Panc1 (cell line): ENCODE measurements at regions not wholly inside any gene's neighbourhood (a gene's known extent, or its start where the extent isn't known, plus 50 kb on each side); places are given as distances from the start of the nearest gene placed in this dataset.

Experiments
- POLR2AphosphoS5 ChIP-seq: IDR thresholded peaks from 2 replicates; pipeline ENCODE4 v1.6.1; 2012; ENCODE audit warnings: mild to moderate bottlenecking, low read depth, low read length, moderate library complexity
- REST ChIP-seq, 2 experiments: IDR thresholded peaks; 2 replicates each; pipeline ENCODE4 v1.6.1; 2011 to 2012; ENCODE audit warnings: low read depth in 2 of 2, control low read depth in 1 of 2, low read length in 1 of 2, mild to moderate bottlenecking in 1 of 2, moderate library complexity in 1 of 2; ENCODE audit not compliant: insufficient read depth in 1 of 2
- SIN3A ChIP-seq: IDR thresholded peaks from 2 replicates; pipeline ENCODE4 v1.6.1; 2012; ENCODE audit warnings: low read depth, mild to moderate bottlenecking, low read length, moderate library complexity, borderline replicate concordance; ENCODE audit not compliant: insufficient read depth
- TF ChIP-seq, protein P1 (sequence below): fragments of 450-650 bp; IDR thresholded peaks from 2 replicates; pipeline ENCODE4 v1.5.1; 2017; ENCODE audit warnings: mild to moderate bottlenecking

DNA sequence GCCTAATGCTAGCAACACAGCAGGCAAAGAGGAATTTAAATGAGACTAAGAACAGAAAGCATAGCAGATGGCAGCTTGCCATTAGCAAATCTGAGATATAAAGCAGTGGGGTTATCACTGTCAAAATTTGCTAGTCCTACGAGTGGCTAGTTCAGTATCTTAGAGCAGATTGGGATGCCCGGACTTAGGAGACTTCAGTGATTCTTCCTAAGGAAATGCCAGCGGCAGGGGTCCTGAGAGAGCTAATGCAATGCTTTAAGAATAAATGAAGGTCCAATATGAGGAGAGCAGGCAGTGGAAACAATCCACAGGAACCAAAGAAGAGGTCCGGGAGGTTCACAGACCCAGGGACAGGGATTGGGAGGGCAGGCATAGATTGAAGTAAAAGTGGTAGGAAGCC is 169.3 kb upstream of the NPSR1 start:
- TF ChIP-seq REST (IDR thresholded peaks at IDR 0.05; ENCODE audit: insufficient read depth in 1 of 2, low read depth in 2 of 2, low read length in 1 of 2) (no peak), SIN3A (no peak), POLR2AphosphoS5 (no peak)
- TF ChIP-seq, protein P1, sequence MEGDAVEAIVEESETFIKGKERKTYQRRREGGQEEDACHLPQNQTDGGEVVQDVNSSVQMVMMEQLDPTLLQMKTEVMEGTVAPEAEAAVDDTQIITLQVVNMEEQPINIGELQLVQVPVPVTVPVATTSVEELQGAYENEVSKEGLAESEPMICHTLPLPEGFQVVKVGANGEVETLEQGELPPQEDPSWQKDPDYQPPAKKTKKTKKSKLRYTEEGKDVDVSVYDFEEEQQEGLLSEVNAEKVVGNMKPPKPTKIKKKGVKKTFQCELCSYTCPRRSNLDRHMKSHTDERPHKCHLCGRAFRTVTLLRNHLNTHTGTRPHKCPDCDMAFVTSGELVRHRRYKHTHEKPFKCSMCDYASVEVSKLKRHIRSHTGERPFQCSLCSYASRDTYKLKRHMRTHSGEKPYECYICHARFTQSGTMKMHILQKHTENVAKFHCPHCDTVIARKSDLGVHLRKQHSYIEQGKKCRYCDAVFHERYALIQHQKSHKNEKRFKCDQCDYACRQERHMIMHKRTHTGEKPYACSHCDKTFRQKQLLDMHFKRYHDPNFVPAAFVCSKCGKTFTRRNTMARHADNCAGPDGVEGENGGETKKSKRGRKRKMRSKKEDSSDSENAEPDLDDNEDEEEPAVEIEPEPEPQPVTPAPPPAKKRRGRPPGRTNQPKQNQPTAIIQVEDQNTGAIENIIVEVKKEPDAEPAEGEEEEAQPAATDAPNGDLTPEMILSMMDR: no peak
